Right lobe of liver (tissue), 4 donors: ENCODE measurements at regions not wholly inside any gene's neighbourhood (a gene's known extent, or its start where the extent isn't known, plus 50 kb on each side); places are given as distances from the start of the nearest gene placed in this dataset.

ENCODE experiments used
- CTCF ChIP-seq, 4 donors: fragments of 200-600 bp in 3 of 4; fragments of 450-650 bp in 1 of 4; IDR thresholded peaks; one replicate each; pipeline versions ENCODE4 v1.5.1 to v1.8.0; 2016 to 2022; ENCODE audit warnings: antibody characterized with exemption in 4 of 4, mild to moderate bottlenecking in 2 of 4
- POLR2A ChIP-seq: fragments of 450-650 bp; IDR thresholded peaks from one replicate; pipeline ENCODE4 v1.6.1; 2017; ENCODE audit warnings: antibody characterized with exemption, mild to moderate bottlenecking
- donor health status: DM: no; HTN: no; CAD: no.
- donor health status: DM: no; HTN: no; CAD: no.
- donor health status: DM: no; HTN: yes; CAD: no.

- TF ChIP-seq POLR2A, result no peak
- no peak for TF ChIP-seq CTCF (IDR thresholded peaks at IDR 0.05)
Measured at GRCh38 chr4:67084783-67085182, 460.5 kb downstream of the CENPC start.
